Astrocyte of the spinal cord (primary cell): ENCODE measurements at regions not wholly inside any gene's neighbourhood (a gene's known extent, or its start where the extent isn't known, plus 50 kb on each side); places are given as distances from the start of the nearest gene placed in this dataset.

Experiments
- DNase-seq: peaks from one replicate; pipeline ENCODE4 v3.0.0; 2011; ENCODE audit warnings: low read depth, low spot score
- H3K4me3 ChIP-seq: 2 replicates; pipeline ENCODE4 v1.5.1; 2011; ENCODE audit warnings: low read depth, mild to moderate bottlenecking, low read length, moderate library complexity
- CTCF ChIP-seq: IDR thresholded peaks from 2 replicates; pipeline ENCODE4 v1.5.1; 2012; ENCODE audit warnings: low read depth, mild to moderate bottlenecking, low read length, inconsistent platforms
- in situ Hi-C: cut with HindIII; loops from 2 replicates; pipeline ENCODE4 v1.10.0; 2017; ENCODE audit warnings: low sequenced_read_pairs

- no peak overlapping the region for H3K4me3 ChIP-seq
- TF ChIP-seq CTCF, result no peak
- DNase-seq, result no peak
- in situ Hi-C loops, result no loop called here
Observed at GRCh38 chr10:3619241-3619640, 165.8 kb downstream of the KLF6 start.

GRCh38 chr10:3616880-3617279 lies 168.1 kb downstream of the KLF6 start:
- no peak overlapping the region for H3K4me3 ChIP-seq
- DNase-seq, result no peak
- in situ Hi-C loops, result no loop called here
- no peak for TF ChIP-seq CTCF

- no peak overlapping the region for H3K4me3 ChIP-seq
- in situ Hi-C loops, result no loop called here
- DNase-seq, result no peak
- TF ChIP-seq CTCF, result no peak
Observed at GRCh38 chr10:3613318-3613717, 171.7 kb downstream of the KLF6 start.

GRCh38 chr10:3612183-3613001 lies 172.6 kb downstream of the KLF6 start:
- H3K4me3 ChIP-seq, result no peak overlapping the region
- in situ Hi-C loops, result no loop called here
- DNase-seq, result no peak
- TF ChIP-seq CTCF, result no peak

- in situ Hi-C loops, result no loop called here
- DNase-seq, result no peak
- TF ChIP-seq CTCF, result no peak
- H3K4me3 ChIP-seq, result no peak overlapping the region
Observed at GRCh38 chr10:3606309-3606708, 178.7 kb downstream of the KLF6 start.

GRCh38 chr10:3605882-3606281 lies 179.1 kb downstream of the KLF6 start:
- no peak for TF ChIP-seq CTCF
- in situ Hi-C loops, result no loop called here
- no peak for DNase-seq
- no peak overlapping the region for H3K4me3 ChIP-seq
